A673 (cell line): ENCODE measurements at regions not wholly inside any gene's neighbourhood (a gene's known extent, or its start where the extent isn't known, plus 50 kb on each side); places are given as distances from the start of the nearest gene placed in this dataset.

Source experiments
- BruUV-seq: library from RNA; stranded (reverse); fragments of 400-500 nt; replicated peaks from 2 replicates; lab custom pipeline; 2021; lab: Mats Ljungman, UMichigan
- CTCF ChIA-PET: fragments of 300-600 bp; sonication (Branson Sonifier 250); formaldehyde crosslinking; loops from one replicate; lab custom pipeline; 2022; ENCODE audit warnings: antibody characterized with exemption; lab: Charles Lee
- POLR2A ChIA-PET: fragments of 300-600 bp; sonication (Branson Sonifier 250); formaldehyde crosslinking; loops from one replicate; lab custom pipeline; 2022; ENCODE audit warnings: antibody characterized with exemption; ENCODE audit not compliant: low non-redundant PET; lab: Charles Lee
- DNase-seq: peaks from one replicate; pipeline ENCODE4 v3.0.0-alpha.2; 2015; ENCODE audit warnings: low spot score
- H3K27ac ChIP-seq: fragments of 200-600 bp; sonication (generic); 2 replicates; pipeline ENCODE4 v1.5.1; 2016; ENCODE audit warnings: mixed run types, low read depth, mild to moderate bottlenecking, mixed read lengths, antibody characterized with exemption, low read length; ENCODE audit not compliant: poor library complexity, severe bottlenecking
- H3K27me3 ChIP-seq: fragments of 200-600 bp; sonication (generic); replicated peaks from 2 replicates; pipeline ENCODE4 v1.6.1; 2017; ENCODE audit warnings: mixed run types, low read depth, mild to moderate bottlenecking, mixed read lengths, antibody characterized with exemption, low read length; ENCODE audit not compliant: insufficient read depth, poor library complexity
- H3K36me3 ChIP-seq: fragments of 200-600 bp; sonication (generic); 2 replicates; pipeline ENCODE4 v1.6.1; 2016; ENCODE audit warnings: mixed run types, mild to moderate bottlenecking, mixed read lengths, antibody characterized with exemption, low read length; ENCODE audit not compliant: insufficient read depth, poor library complexity, severe bottlenecking
- H3K4me1 ChIP-seq: fragments of 200-600 bp; sonication (generic); 2 replicates; pipeline ENCODE4 v1.6.1; 2017; ENCODE audit warnings: mixed run types, mild to moderate bottlenecking, mixed read lengths, antibody characterized with exemption, low read length; ENCODE audit not compliant: insufficient read depth, poor library complexity, severe bottlenecking
- H3K4me3 ChIP-seq: fragments of 200-600 bp; sonication (generic); 2 replicates; pipeline ENCODE4 v1.5.1; 2016; ENCODE audit warnings: low read depth, mixed run types, mild to moderate bottlenecking, mixed read lengths, low read length; ENCODE audit not compliant: poor library complexity, severe bottlenecking
- H3K9me3 ChIP-seq: fragments of 200-600 bp; sonication (generic); 2 replicates; pipeline ENCODE4 v1.6.1; 2016; ENCODE audit warnings: mixed run types, low read depth, mild to moderate bottlenecking, mixed read lengths, antibody characterized with exemption, low read length; ENCODE audit not compliant: poor library complexity, severe bottlenecking
- EZH2 ChIP-seq: fragments of 200-600 bp; sonication (generic); IDR thresholded peaks from 2 replicates; pipeline ENCODE4 v1.6.1; 2017; ENCODE audit warnings: borderline replicate concordance, low read depth, mild to moderate bottlenecking, mixed read lengths, antibody characterized with exemption, low read length; ENCODE audit not compliant: poor library complexity, severe bottlenecking
- intact Hi-C: fragments of 100-400 bp; cut with micrococcal nuclease; formaldehyde crosslinking; loops from one replicate; pipeline ENCODE4 v1.10.0; 2022; ENCODE audit not compliant: unreplicated experiment
- TF ChIP-seq, protein P1 (sequence below): fragments of 300-800, 200-600 bp; sonication (generic); conservative IDR thresholded peaks from 2 replicates; pipeline ENCODE4 v1.5.1; 2017; ENCODE audit warnings: low read depth, mild to moderate bottlenecking, antibody characterized with exemption, low read length, moderate library complexity, mixed read lengths

DNA sequence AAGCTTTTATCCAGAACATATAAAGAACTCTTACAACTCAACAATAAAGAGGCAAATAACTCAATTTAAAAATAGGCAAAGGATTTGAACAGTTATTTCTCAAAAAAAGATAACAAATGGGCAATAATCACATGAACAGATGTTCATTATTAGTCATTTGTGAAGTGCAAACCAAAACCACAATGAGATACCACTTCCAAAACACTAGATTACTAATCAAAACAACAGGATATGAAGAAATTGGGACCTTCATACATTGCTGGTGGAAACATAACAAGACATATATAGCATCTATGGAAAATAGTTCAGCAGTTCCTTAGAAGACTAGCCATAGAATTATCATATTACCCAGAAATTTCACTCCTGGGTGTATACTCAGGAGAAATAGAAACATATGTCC lies 224.6 kb downstream of the FBXO8 start:
- no peak overlapping the region for H3K4me3 ChIP-seq
- peaks cover 4% of the 10 kb centered on the region for H3K9me3 ChIP-seq
- BruUV-seq, result no TSS peak
- no peaks in the 10 kb centered on the region for H3K36me3 ChIP-seq
- no peak overlapping the region for H3K27ac ChIP-seq
- ChIA-PET CTCF (no interaction called here), POLR2A (no interaction called here)
- H3K27me3 ChIP-seq, result no peaks in the 10 kb centered on the region
- intact Hi-C loops, result no loop called here
- H3K4me1 ChIP-seq, result no peaks in the 10 kb centered on the region
- DNase-seq, result no peak
- no peak for TF ChIP-seq EZH2
- TF ChIP-seq, protein P1, sequence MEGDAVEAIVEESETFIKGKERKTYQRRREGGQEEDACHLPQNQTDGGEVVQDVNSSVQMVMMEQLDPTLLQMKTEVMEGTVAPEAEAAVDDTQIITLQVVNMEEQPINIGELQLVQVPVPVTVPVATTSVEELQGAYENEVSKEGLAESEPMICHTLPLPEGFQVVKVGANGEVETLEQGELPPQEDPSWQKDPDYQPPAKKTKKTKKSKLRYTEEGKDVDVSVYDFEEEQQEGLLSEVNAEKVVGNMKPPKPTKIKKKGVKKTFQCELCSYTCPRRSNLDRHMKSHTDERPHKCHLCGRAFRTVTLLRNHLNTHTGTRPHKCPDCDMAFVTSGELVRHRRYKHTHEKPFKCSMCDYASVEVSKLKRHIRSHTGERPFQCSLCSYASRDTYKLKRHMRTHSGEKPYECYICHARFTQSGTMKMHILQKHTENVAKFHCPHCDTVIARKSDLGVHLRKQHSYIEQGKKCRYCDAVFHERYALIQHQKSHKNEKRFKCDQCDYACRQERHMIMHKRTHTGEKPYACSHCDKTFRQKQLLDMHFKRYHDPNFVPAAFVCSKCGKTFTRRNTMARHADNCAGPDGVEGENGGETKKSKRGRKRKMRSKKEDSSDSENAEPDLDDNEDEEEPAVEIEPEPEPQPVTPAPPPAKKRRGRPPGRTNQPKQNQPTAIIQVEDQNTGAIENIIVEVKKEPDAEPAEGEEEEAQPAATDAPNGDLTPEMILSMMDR, result no peak

DNA sequence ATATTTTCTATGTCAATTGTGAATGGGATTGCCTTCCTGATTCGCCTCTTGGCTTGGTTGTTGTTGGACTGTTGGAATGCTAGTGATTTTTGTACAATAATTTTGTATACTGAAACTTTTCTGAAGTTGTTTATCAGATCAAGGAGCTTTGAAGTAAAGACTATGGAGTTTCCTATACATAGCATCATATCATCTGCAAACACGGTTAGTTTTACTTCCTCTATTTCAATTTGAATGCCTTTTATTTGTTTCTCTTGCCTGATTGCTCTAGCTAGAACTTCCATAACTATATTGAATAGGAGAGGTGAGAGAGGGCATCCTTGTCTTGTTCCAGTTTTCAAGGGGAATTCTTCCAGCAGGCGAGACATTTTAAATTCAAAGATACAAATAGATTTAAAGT lies 226.5 kb downstream of the FBXO8 start:
- no peak for TF ChIP-seq EZH2
- TF ChIP-seq, protein P1, result no peak
- ChIA-PET POLR2A (no interaction called here), CTCF (no interaction called here)
- intact Hi-C loops, result no loop called here
- BruUV-seq, result no TSS peak
- Histone ChIP-seq H3K27me3 (no peaks in the 10 kb centered on the region), H3K4me1 (no peaks in the 10 kb centered on the region), H3K4me3 (no peak overlapping the region), H3K27ac (no peak overlapping the region), H3K9me3 (peaks cover 4% of the 10 kb centered on the region), H3K36me3 (no peaks in the 10 kb centered on the region)
- DNase-seq, result no peak

DNA sequence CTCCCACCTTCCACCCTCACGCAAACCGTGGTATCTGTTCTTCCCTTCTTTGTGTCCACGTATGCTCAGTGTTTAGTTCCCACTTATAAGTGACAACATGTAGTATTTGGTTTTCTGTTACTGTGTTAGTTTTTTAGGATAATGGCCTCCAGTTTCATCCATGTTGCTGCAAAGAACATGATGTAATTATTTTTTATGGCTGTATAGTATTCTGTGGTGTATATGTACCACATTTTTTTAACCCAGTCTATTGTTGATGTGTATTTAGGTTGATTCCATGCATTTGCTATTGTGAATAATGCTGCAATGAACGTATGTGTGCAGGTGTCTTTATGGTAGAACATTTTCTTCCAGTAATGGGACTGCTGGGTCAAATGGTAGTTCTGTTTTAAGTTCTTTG lies 228.1 kb downstream of the FBXO8 start:
- no peaks in the 10 kb centered on the region for H3K4me1 ChIP-seq
- TF ChIP-seq, protein P1, result no peak
- no peak for TF ChIP-seq EZH2
- H3K9me3 ChIP-seq, result peaks cover 4% of the 10 kb centered on the region
- CTCF ChIA-PET, result no interaction called here
- no peaks in the 10 kb centered on the region for H3K36me3 ChIP-seq
- BruUV-seq, result no TSS peak
- DNase-seq, result no peak
- no peaks in the 10 kb centered on the region for H3K27me3 ChIP-seq
- intact Hi-C loops, result no loop called here
- POLR2A ChIA-PET, result no interaction called here
- H3K27ac ChIP-seq, result no peak overlapping the region
- H3K4me3 ChIP-seq, result no peak overlapping the region
